GM12875 (cell line): ENCODE measurements at regions not wholly inside any gene's neighbourhood (a gene's known extent, or its start where the extent isn't known, plus 50 kb on each side); places are given as distances from the start of the nearest gene placed in this dataset.
"Not testable (repeated sequence)": the region's sequence is repeated elsewhere in the genome, so short reads cannot be mapped to it uniquely, and the experiment has no call there.

Experiments
- H3K4me3 ChIP-seq: one replicate; pipeline ENCODE4 v1.5.1; 2011; ENCODE audit warnings: low read depth, low read length, control low read depth
- CTCF ChIP-seq: IDR thresholded peaks from 2 replicates; pipeline ENCODE4 v1.5.1; 2011; ENCODE audit warnings: low read depth, mild to moderate bottlenecking, control low read depth, inconsistent platforms, low read length, moderate library complexity, borderline replicate concordance; ENCODE audit not compliant: insufficient read depth

GRCh38 chr1:232322162-232322734, 307.7 kb downstream of the SIPA1L2 start:
- H3K4me3 ChIP-seq, result no peak overlapping the region
- TF ChIP-seq CTCF, result no peak

- H3K4me3 ChIP-seq, result no peak overlapping the region
- TF ChIP-seq CTCF, result no peak
These were observed 310.3 kb downstream of the SIPA1L2 start for GRCh38 chr1:232319518-232320210.

- no peak for TF ChIP-seq CTCF
- no peak overlapping the region for H3K4me3 ChIP-seq
These were observed 310.9 kb downstream of the SIPA1L2 start for GRCh38 chr1:232319072-232319471.

- H3K4me3 ChIP-seq, result no peak overlapping the region
- TF ChIP-seq CTCF, result no peak
These were observed 311.8 kb downstream of the SIPA1L2 start for GRCh38 chr1:232318143-232318542.

- TF ChIP-seq CTCF, result no peak
- H3K4me3 ChIP-seq, result no peak overlapping the region
These were observed 312.6 kb downstream of the SIPA1L2 start for GRCh38 chr1:232317350-232317749.

GRCh38 chr1:232316864-232317263, 313.1 kb downstream of the SIPA1L2 start:
- no peak overlapping the region for H3K4me3 ChIP-seq
- TF ChIP-seq CTCF, result no peak

- H3K4me3 ChIP-seq, result not testable (repeated sequence)
These were observed 316.1 kb downstream of the SIPA1L2 start for GRCh38 chr1:232313876-232314275.
